Duodenal mucosa (tissue), 2 donors: ENCODE measurements at regions not wholly inside any gene's neighbourhood (a gene's known extent, or its start where the extent isn't known, plus 50 kb on each side); places are given as distances from the start of the nearest gene placed in this dataset.

ENCODE experiments used
- H3K27ac ChIP-seq: one replicate; pipeline ENCODE4 v1.7.0; 2013; ENCODE audit warnings: low read depth, low read length
- H3K27me3 ChIP-seq, 2 donors: one replicate each; pipeline ENCODE4 v1.7.0; 2013; ENCODE audit warnings: low read length in 2 of 2, control low read depth in 1 of 2; ENCODE audit not compliant: insufficient read depth in 2 of 2, control insufficient read depth in 1 of 2
- H3K36me3 ChIP-seq, 2 donors: one replicate each; pipeline ENCODE4 v1.7.0; 2013; ENCODE audit warnings: low read length in 2 of 2, control low read depth in 1 of 2; ENCODE audit not compliant: insufficient read depth in 2 of 2, control insufficient read depth in 1 of 2
- H3K4me1 ChIP-seq, 2 donors: one replicate each; pipeline ENCODE4 v1.7.0; 2013; ENCODE audit warnings: low read length in 2 of 2, control low read depth in 1 of 2; ENCODE audit not compliant: insufficient read depth in 2 of 2, control insufficient read depth in 1 of 2
- H3K4me3 ChIP-seq, 2 donors: one replicate each; pipeline ENCODE4 v1.7.0; 2013; ENCODE audit warnings: low read length in 2 of 2, low read depth in 1 of 2
- H3K9ac ChIP-seq, 2 donors: one replicate each; pipeline ENCODE4 v1.7.0; 2013; ENCODE audit warnings: low read length in 2 of 2, low read depth in 1 of 2
- H3K9me3 ChIP-seq, 2 donors: one replicate each; pipeline ENCODE4 v1.7.0; 2013; ENCODE audit warnings: low read length in 2 of 2, control low read depth in 1 of 2; ENCODE audit not compliant: control insufficient read depth in 1 of 2

- Histone ChIP-seq H3K27me3 (peaks cover 3 to 11% of the 10 kb centered on the region in 2 donors), H3K9me3 (no peaks in the 10 kb centered on the region), H3K27ac (no peak overlapping the region), H3K36me3 (no peaks in the 10 kb centered on the region), H3K4me3 (no peak overlapping the region), H3K9ac (no peak overlapping the region), H3K4me1 (no peaks in the 10 kb centered on the region)
Observed at GRCh38 chr5:114050087-114050486, 311.8 kb upstream of the KCNN2 start.

DNA sequence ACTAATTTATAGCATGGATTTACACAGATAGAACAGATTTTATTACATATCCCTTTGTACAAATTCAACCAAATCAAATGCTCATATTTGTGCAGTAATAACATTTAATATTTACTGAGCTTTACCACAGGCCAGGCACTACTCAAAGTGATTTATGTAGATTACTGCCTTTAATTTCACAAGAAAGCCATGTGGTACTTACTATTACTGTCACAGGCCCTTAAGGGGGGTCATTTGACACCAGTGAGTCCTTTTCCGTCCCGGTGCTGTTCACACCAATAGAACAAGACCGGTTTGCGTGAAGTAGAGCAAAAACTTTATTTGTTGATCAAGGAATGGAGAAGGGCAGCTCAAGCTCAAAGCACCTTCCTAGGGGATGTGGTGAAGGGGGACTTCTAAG is 308.5 kb upstream of the KCNN2 start:
- Histone ChIP-seq H3K4me3 (no peak overlapping the region), H3K9me3 (no peaks in the 10 kb centered on the region), H3K27ac (no peak overlapping the region), H3K4me1 (no peaks in the 10 kb centered on the region), H3K9ac (no peak overlapping the region), H3K27me3 (peaks cover 10 to 34% of the 10 kb centered on the region in 2 donors), H3K36me3 (no peaks in the 10 kb centered on the region)

DNA sequence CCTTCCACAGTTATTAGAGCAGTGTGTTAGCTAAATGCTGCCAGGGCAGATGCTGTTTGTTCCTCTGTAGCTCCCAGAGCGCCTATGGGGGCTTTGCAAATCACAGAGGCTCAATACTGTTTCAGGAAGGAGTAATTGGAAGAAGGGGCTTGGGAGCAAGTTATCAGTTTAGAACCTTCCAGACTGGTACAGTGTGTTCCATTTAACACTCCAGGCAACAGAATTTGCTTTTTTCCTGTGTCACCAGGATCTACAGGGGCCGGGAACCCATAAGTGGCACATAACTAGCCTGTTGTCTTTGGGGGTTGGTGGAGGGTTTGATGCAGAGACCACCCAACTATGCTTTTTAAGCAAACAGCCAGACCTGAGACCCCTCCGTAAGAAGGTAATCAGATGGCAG is 307.3 kb upstream of the KCNN2 start:
- Histone ChIP-seq H3K9me3 (no peaks in the 10 kb centered on the region), H3K9ac (no peak overlapping the region), H3K4me3 (no peak overlapping the region), H3K36me3 (no peaks in the 10 kb centered on the region), H3K27me3 (peaks cover 10 to 34% of the 10 kb centered on the region in 2 donors), H3K27ac (no peak overlapping the region), H3K4me1 (no peaks in the 10 kb centered on the region)

DNA sequence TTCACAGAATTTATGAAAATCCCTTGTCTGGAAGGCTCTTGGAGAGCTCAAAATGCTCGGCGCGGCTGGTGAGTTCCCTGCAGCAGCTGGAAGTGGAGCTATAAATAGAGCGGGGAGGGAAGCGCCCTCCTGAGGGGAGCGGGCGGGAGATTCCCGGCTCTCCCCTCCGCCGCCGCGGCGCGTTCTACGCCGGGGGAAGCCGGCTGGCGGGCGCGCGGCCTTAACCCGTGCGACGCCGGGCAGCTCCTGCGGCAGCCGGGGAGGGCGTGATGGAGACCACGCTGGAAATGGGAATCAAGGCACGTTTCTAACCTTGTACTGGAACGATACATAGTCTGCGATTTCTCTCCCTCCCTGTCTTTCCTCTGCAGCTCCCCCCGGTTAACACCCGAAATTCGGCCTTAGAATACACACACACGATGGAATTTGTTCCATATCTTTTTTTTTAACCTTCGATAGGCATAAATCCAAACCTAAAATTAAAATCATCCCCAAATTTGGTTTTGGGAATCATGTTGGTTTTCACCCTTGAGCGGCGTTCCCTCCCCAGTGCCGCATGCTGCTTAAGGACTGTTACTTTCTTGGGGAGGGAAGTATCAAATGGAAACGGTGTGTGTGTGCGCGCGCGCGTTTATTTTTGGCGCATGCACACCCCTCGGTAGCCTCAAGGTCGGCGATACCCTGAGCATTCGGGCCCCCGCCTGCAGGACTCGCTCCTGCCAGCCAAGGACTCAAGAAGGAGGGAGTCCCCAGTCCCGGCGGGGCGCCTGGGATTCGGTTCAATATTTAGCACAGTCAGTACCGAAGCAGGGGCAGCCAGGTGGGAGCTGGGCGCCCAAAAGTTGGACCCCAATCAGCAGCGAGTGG is 306.3 kb upstream of the KCNN2 start:
- no peak overlapping the region for H3K9ac ChIP-seq
- peak overlapping the region; percentile 35 to 40 for H3K4me3 ChIP-seq
- H3K9me3 ChIP-seq = no peaks in the 10 kb centered on the region
- peaks cover 10 to 34% of the 10 kb centered on the region in 2 donors for H3K27me3 ChIP-seq
- H3K36me3 ChIP-seq = no peaks in the 10 kb centered on the region
- no peak overlapping the region for H3K27ac ChIP-seq
- no peaks in the 10 kb centered on the region for H3K4me1 ChIP-seq

- H3K27ac ChIP-seq = no peak overlapping the region
- no peak overlapping the region for H3K4me3 ChIP-seq
- H3K9ac ChIP-seq = no peak overlapping the region
- no peaks in the 10 kb centered on the region for H3K4me1 ChIP-seq
- no peaks in the 10 kb centered on the region for H3K9me3 ChIP-seq
- peaks cover 10 to 34% of the 10 kb centered on the region in 2 donors for H3K27me3 ChIP-seq
- H3K36me3 ChIP-seq = no peaks in the 10 kb centered on the region
Observed at GRCh38 chr5:114056185-114056538, 305.7 kb upstream of the KCNN2 start.

DNA sequence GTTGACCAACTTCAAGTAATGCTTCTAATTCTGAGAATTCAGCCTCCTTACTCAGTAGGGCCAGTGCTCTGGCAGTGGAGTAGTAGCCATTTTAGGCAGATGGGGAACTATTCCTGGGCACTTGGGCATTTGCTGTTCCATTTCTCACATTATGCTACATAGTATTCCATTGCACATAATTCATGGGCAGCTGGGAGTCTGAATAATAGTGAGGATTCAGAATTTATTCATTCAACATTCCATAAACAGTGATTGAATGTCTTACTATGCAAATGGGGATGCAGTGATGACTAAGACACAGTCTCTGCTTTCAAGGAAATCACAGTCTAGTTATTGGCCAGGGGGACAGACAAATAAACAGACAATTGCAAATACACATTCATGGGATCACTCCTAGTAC is 301.0 kb upstream of the KCNN2 start:
- no peak overlapping the region for H3K4me3 ChIP-seq
- H3K9me3 ChIP-seq = no peaks in the 10 kb centered on the region
- H3K27me3 ChIP-seq = peaks cover 8 to 15% of the 10 kb centered on the region in 2 donors
- no peak overlapping the region for H3K9ac ChIP-seq
- no peak overlapping the region for H3K27ac ChIP-seq
- H3K36me3 ChIP-seq = no peaks in the 10 kb centered on the region
- H3K4me1 ChIP-seq = no peaks in the 10 kb centered on the region

GRCh38 chr5:114062932-114063867 is 298.7 kb upstream of the KCNN2 start:
- no peak overlapping the region for H3K9ac ChIP-seq
- H3K27me3 ChIP-seq = no peaks in the 10 kb centered on the region
- no peaks in the 10 kb centered on the region for H3K4me1 ChIP-seq
- no peak overlapping the region for H3K27ac ChIP-seq
- H3K4me3 ChIP-seq = no peak overlapping the region
- no peaks in the 10 kb centered on the region for H3K9me3 ChIP-seq
- no peaks in the 10 kb centered on the region for H3K36me3 ChIP-seq

GRCh38 chr5:114065912-114066311 is 296.0 kb upstream of the KCNN2 start:
- no peaks in the 10 kb centered on the region for H3K36me3 ChIP-seq

DNA sequence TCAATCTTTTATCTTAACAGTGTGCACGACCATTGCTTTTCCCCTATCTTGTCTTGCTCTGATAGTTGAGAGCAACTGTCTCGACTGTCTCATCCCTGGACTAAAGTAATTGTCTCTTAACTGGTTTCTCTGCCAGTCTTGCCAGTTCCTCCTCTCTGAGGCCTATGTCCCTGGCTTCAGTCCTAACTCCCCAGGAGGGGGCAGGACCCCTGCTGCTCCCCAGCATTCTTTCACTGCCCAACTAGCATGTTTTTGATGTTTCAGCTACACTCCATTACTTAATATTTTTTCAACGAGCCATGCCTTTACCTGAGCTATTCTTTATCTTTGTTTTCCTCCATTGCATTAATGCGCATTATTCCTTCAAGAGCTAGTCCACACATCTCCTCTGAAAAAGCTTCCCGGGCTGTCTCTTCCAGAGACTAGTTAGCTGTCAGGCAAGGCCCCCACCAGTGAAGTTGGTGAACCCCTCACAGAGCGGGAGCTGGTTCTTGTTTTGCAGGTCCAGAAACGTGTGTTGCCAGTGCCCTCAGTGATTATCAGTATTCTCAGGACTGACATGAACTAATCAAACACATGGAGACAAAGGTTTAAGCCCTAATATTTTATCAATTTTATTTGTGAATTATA is 291.7 kb upstream of the KCNN2 start:
- Histone ChIP-seq H3K9ac (no peak overlapping the region), H3K27ac (no peak overlapping the region), H3K27me3 (no peaks in the 10 kb centered on the region), H3K4me3 (no peak overlapping the region), H3K36me3 (no peaks in the 10 kb centered on the region), H3K4me1 (no peaks in the 10 kb centered on the region), H3K9me3 (no peaks in the 10 kb centered on the region)

More at GRCh38 chr5:114065912-114066311, 296.0 kb upstream of the KCNN2 start:
- H3K9me3 ChIP-seq = no peaks in the 10 kb centered on the region
- no peak overlapping the region for H3K4me3 ChIP-seq
- H3K4me1 ChIP-seq = no peaks in the 10 kb centered on the region
- no peaks in the 10 kb centered on the region for H3K27me3 ChIP-seq
- no peak overlapping the region for H3K27ac ChIP-seq
- no peak overlapping the region for H3K9ac ChIP-seq

DNA sequence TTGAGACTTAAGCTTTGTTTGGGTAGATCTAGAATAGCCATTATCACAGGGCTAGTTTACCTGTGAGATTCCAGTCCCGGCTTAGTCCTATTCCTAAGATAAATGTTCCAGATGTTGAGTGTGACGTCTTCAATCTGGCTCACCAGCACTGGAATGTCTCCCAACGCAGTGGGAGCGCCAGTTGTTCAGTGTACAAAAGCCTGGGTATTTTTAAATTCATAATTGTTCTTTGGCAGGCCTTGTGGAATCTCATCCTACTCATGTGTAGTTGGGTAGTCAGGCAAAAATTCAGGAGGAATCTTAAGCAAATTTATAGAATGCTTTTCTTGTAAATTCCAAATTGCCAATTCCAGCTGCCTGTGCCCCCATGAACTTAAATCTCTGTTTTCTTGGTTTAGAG is 272.6 kb upstream of the KCNN2 start:
- H3K4me1 ChIP-seq = no peaks in the 10 kb centered on the region
- no peak overlapping the region for H3K9ac ChIP-seq
- no peaks in the 10 kb centered on the region for H3K27me3 ChIP-seq
- no peak overlapping the region for H3K27ac ChIP-seq
- H3K36me3 ChIP-seq = no peaks in the 10 kb centered on the region
- no peak overlapping the region for H3K4me3 ChIP-seq
- H3K9me3 ChIP-seq = peaks cover 9 to 17% of the 10 kb centered on the region in 2 donors
